DMS 273 (cell line): ENCODE measurements at regions not wholly inside any gene's neighbourhood (a gene's known extent, or its start where the extent isn't known, plus 50 kb on each side); places are given as distances from the start of the nearest gene placed in this dataset.

Source experiments
- DNase-seq: peaks from one replicate; lab custom pipeline; 2025; ENCODE audit not compliant: unreplicated experiment; lab: John Stamatoyannopoulos, UW

GRCh38 chr12:114302606-114303315, 103.2 kb downstream of the TBX5 start:
- no peak for DNase-seq

- DNase-seq = no peak
Measured at GRCh38 chr12:114302117-114302516, 103.8 kb downstream of the TBX5 start.

- DNase-seq = no peak
Measured at GRCh38 chr12:114294303-114294685, 111.7 kb downstream of the TBX5 start.

- DNase-seq = no peak
Measured at GRCh38 chr12:114293571-114294302, 112.2 kb downstream of the TBX5 start.

GRCh38 chr12:114293073-114293472, 112.9 kb downstream of the TBX5 start:
- no peak for DNase-seq

GRCh38 chr12:114291389-114292060, 114.4 kb downstream of the TBX5 start:
- DNase-seq = no peak

GRCh38 chr12:114287821-114288525, 118.0 kb downstream of the TBX5 start:
- DNase-seq = no peak

- no peak for DNase-seq
Measured at GRCh38 chr12:114286145-114286544, 119.8 kb downstream of the TBX5 start.

- no peak for DNase-seq
Measured at GRCh38 chr12:114285554-114285953, 120.4 kb downstream of the TBX5 start.

GRCh38 chr12:114284041-114284440, 121.9 kb downstream of the TBX5 start:
- DNase-seq = no peak

GRCh38 chr12:114275932-114276785, 129.8 kb downstream of the TBX5 start:
- DNase-seq = no peak

GRCh38 chr12:114275086-114275485, 130.9 kb downstream of the TBX5 start:
- no peak for DNase-seq

- no peak for DNase-seq
Measured at GRCh38 chr12:114274131-114274530, 131.8 kb downstream of the TBX5 start.

- DNase-seq = no peak
Measured at GRCh38 chr12:114272605-114273004, 133.3 kb downstream of the TBX5 start.

GRCh38 chr12:114272071-114272470, 133.9 kb downstream of the TBX5 start:
- no peak for DNase-seq

GRCh38 chr12:114269153-114269552, 136.8 kb downstream of the TBX5 start:
- DNase-seq = no peak

GRCh38 chr12:114266536-114266935, 139.4 kb downstream of the TBX5 start:
- no peak for DNase-seq

GRCh38 chr12:114265036-114265435, 140.9 kb downstream of the TBX5 start:
- no peak for DNase-seq

GRCh38 chr12:114263056-114263805, 142.7 kb downstream of the TBX5 start:
- DNase-seq = no peak

- no peak for DNase-seq
Measured at GRCh38 chr12:114257687-114258086, 148.3 kb downstream of the TBX5 start.
